ENCODE measurements at regions not wholly inside any gene's neighbourhood (a gene's known extent, or its start where the extent isn't known, plus 50 kb on each side); places are given as distances from the start of the nearest gene placed in this dataset.

GRCh38 chr15:62497356-62497755, 332.3 kb upstream of the C2CD4B start:
- Histone ChIP-seq H3K4me1 (ENCODE audit: insufficient read depth, low read length, poor library complexity, severe bottlenecking) (no peaks in the 10 kb centered on the region), H3K9me2 (ENCODE audit: insufficient read depth, low read length) (no peaks in the 10 kb centered on the region), H4K20me1 (ENCODE audit: insufficient read depth, low read length) (no peaks in the 10 kb centered on the region), H3K4me2 (ENCODE audit: low read length) (no peak overlapping the region), H3K79me2 (ENCODE audit: insufficient read depth, low read depth, low read length) (no peaks in the 10 kb centered on the region), H3K9me3 (ENCODE audit: low read length) (no peaks in the 10 kb centered on the region), H3K27ac (ENCODE audit: low read depth, low read length, poor library complexity, severe bottlenecking) (no peak overlapping the region), H2AFZ (ENCODE audit: low read length) (no peak overlapping the region), H3K4me3 (ENCODE audit: low read depth, low read length, poor library complexity, severe bottlenecking) (no peak overlapping the region), H3K36me3 (ENCODE audit: insufficient read depth, low read length) (no peaks in the 10 kb centered on the region)
- ChIA-PET POLR2A (no interaction called here), CTCF (ENCODE audit: unreplicated experiment) (no interaction called here)
- BruUV-seq (replicated peaks), result no TSS peak
- TF ChIP-seq EZH2phosphoT487 (IDR thresholded peaks at IDR 0.05; ENCODE audit: borderline replicate concordance, low read depth, low read length), result no peak
- TF ChIP-seq, protein P1, sequence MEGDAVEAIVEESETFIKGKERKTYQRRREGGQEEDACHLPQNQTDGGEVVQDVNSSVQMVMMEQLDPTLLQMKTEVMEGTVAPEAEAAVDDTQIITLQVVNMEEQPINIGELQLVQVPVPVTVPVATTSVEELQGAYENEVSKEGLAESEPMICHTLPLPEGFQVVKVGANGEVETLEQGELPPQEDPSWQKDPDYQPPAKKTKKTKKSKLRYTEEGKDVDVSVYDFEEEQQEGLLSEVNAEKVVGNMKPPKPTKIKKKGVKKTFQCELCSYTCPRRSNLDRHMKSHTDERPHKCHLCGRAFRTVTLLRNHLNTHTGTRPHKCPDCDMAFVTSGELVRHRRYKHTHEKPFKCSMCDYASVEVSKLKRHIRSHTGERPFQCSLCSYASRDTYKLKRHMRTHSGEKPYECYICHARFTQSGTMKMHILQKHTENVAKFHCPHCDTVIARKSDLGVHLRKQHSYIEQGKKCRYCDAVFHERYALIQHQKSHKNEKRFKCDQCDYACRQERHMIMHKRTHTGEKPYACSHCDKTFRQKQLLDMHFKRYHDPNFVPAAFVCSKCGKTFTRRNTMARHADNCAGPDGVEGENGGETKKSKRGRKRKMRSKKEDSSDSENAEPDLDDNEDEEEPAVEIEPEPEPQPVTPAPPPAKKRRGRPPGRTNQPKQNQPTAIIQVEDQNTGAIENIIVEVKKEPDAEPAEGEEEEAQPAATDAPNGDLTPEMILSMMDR (conservative IDR thresholded peaks at IDR 0.05; ENCODE audit: low read length), result no peak
- no peak for DNase-seq (ENCODE audit: low spot score)
- intact Hi-C loops (cut with micrococcal nuclease; ENCODE audit: unreplicated experiment), result no loop called here

GRCh38 chr15:62498278-62498677, 333.2 kb upstream of the C2CD4B start:
- Histone ChIP-seq H2AFZ (ENCODE audit: low read length) (no peak overlapping the region), H3K9me2 (ENCODE audit: insufficient read depth, low read length) (no peaks in the 10 kb centered on the region), H3K4me2 (ENCODE audit: low read length) (no peak overlapping the region), H4K20me1 (ENCODE audit: insufficient read depth, low read length) (no peaks in the 10 kb centered on the region), H3K27ac (ENCODE audit: low read depth, low read length, poor library complexity, severe bottlenecking) (no peak overlapping the region), H3K4me1 (ENCODE audit: insufficient read depth, low read length, poor library complexity, severe bottlenecking) (no peaks in the 10 kb centered on the region), H3K9me3 (ENCODE audit: low read length) (no peaks in the 10 kb centered on the region), H3K79me2 (ENCODE audit: insufficient read depth, low read depth, low read length) (no peaks in the 10 kb centered on the region), H3K4me3 (ENCODE audit: low read depth, low read length, poor library complexity, severe bottlenecking) (no peak overlapping the region), H3K36me3 (ENCODE audit: insufficient read depth, low read length) (no peaks in the 10 kb centered on the region)
- BruUV-seq (replicated peaks), result no TSS peak
- TF ChIP-seq EZH2phosphoT487 (IDR thresholded peaks at IDR 0.05; ENCODE audit: borderline replicate concordance, low read depth, low read length), result no peak
- TF ChIP-seq, protein P1 (conservative IDR thresholded peaks at IDR 0.05; ENCODE audit: low read length), result no peak
- POLR2A ChIA-PET, result no interaction called here
- intact Hi-C loops (cut with micrococcal nuclease; ENCODE audit: unreplicated experiment), result no loop called here
- CTCF ChIA-PET (ENCODE audit: unreplicated experiment), result no interaction called here
- DNase-seq (ENCODE audit: low spot score), result no peak

DNA sequence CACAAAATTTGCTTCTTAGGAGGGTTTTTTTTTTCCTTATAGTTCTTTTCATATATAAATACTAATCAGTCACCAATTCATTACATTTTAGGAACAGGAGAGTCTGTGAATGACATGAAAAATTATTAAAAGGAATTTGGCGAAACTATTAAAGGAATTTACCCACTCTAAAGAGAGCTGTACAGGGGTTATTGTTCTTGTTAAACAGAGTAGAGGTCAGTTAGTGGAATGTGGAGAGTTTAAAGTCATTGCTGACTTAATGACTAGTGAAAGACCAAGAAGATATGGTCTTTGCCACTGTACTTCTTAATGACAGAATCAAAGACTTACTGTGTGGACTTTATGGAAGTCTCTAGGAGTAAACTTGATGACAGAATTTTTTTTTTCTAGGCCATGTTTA, 333.6 kb upstream of the C2CD4B start:
- Histone ChIP-seq H2AFZ (ENCODE audit: low read length) (no peak overlapping the region), H3K9me3 (ENCODE audit: low read length) (no peaks in the 10 kb centered on the region), H3K4me2 (ENCODE audit: low read length) (no peak overlapping the region), H3K79me2 (ENCODE audit: insufficient read depth, low read depth, low read length) (no peaks in the 10 kb centered on the region), H3K36me3 (ENCODE audit: insufficient read depth, low read length) (no peaks in the 10 kb centered on the region), H3K27ac (ENCODE audit: low read depth, low read length, poor library complexity, severe bottlenecking) (no peak overlapping the region), H3K9me2 (ENCODE audit: insufficient read depth, low read length) (no peaks in the 10 kb centered on the region), H3K4me1 (ENCODE audit: insufficient read depth, low read length, poor library complexity, severe bottlenecking) (no peaks in the 10 kb centered on the region), H3K4me3 (ENCODE audit: low read depth, low read length, poor library complexity, severe bottlenecking) (no peak overlapping the region), H4K20me1 (ENCODE audit: insufficient read depth, low read length) (no peaks in the 10 kb centered on the region)
- BruUV-seq (replicated peaks), result no TSS peak
- POLR2A ChIA-PET, result no interaction called here
- no peak for DNase-seq (ENCODE audit: low spot score)
- CTCF ChIA-PET (ENCODE audit: unreplicated experiment), result no interaction called here
- no peak for TF ChIP-seq EZH2phosphoT487 (IDR thresholded peaks at IDR 0.05; ENCODE audit: borderline replicate concordance, low read depth, low read length)
- intact Hi-C loops (cut with micrococcal nuclease; ENCODE audit: unreplicated experiment), result no loop called here
